ENCODE measurements at regions not wholly inside any gene's neighbourhood (a gene's known extent, or its start where the extent isn't known, plus 50 kb on each side); places are given as distances from the start of the nearest gene placed in this dataset.

- Histone ChIP-seq H3K18ac (ENCODE audit: low read length) (no peak overlapping the region), H4K8ac (ENCODE audit: low read depth, low read length) (no peak overlapping the region), H3K4ac (ENCODE audit: low read length) (no peak overlapping the region), H3K36me3 (replicated peaks in 1 of 2; ENCODE audit: control insufficient read depth in 2 of 2, insufficient read depth in 2 of 2, low read length in 2 of 2) (no peaks in the 10 kb centered on the region), H2BK15ac (ENCODE audit: low read length) (no peak overlapping the region), H2BK12ac (ENCODE audit: low read length) (no peak overlapping the region), H3K27ac (replicated peaks; ENCODE audit: low read length) (peak overlapping the region; percentile 36), H2AFZ (ENCODE audit: low read length) (no peak overlapping the region), H3K27me3 (ENCODE audit: control insufficient read depth in 3 of 3, insufficient read depth in 3 of 3, low read depth in 1 of 3, low read length in 3 of 3) (no peaks in the 10 kb centered on the region), H4K91ac (ENCODE audit: low read depth, low read length, poor library complexity) (no peak overlapping the region), H3K79me1 (ENCODE audit: low read depth, low read length) (no peaks in the 10 kb centered on the region), H2BK5ac (ENCODE audit: low read length) (no peak overlapping the region), H3K23ac (ENCODE audit: low read depth, low read length, poor library complexity) (no peak overlapping the region), H3K4me2 (ENCODE audit: insufficient read depth, low read length, poor library complexity, severe bottlenecking) (no peak overlapping the region), H3K9me3 (replicated peaks in 1 of 2; ENCODE audit: control insufficient read depth in 2 of 2, insufficient read depth in 1 of 2, low read depth in 1 of 2, low read length in 2 of 2) (no peaks in the 10 kb centered on the region), H2AK5ac (ENCODE audit: low read depth, low read length) (no peak overlapping the region), H3K14ac (ENCODE audit: low read length) (no peak overlapping the region), H3K4me3 (ENCODE audit: low read length in 2 of 2) (no peak overlapping the region), H2BK120ac (ENCODE audit: low read depth, low read length) (no peak overlapping the region), H3K9ac (ENCODE audit: low read depth, low read length, poor library complexity) (no peak overlapping the region), H3K4me1 (ENCODE audit: control insufficient read depth in 2 of 2, insufficient read depth in 1 of 2, low read depth in 1 of 2, low read length in 2 of 2) (no peaks in the 10 kb centered on the region)
- WGBS, 2 donors (ENCODE audit: extremely low coverage in 2 of 2, insufficient read length in 2 of 2, insufficient replicate concordance in 1 of 2) = no CpG with 5 or more reads among the region's 5 CpGs
- DNase-seq (ENCODE audit: low spot score) = no peak
Measured at GRCh38 chrX:114071412-114071811, 512.5 kb upstream of the HTR2C start.

- H3K79me1 ChIP-seq (ENCODE audit: low read depth, low read length) = no peaks in the 10 kb centered on the region
- H2AFZ ChIP-seq (ENCODE audit: low read length) = no peak overlapping the region
- H3K4me1 ChIP-seq (ENCODE audit: control insufficient read depth in 2 of 2, insufficient read depth in 1 of 2, low read depth in 1 of 2, low read length in 2 of 2) = no peaks in the 10 kb centered on the region
- H3K14ac ChIP-seq (ENCODE audit: low read length) = no peak overlapping the region
- no peak overlapping the region for H3K9ac ChIP-seq (ENCODE audit: low read depth, low read length, poor library complexity)
- DNase-seq (ENCODE audit: low spot score) = no peak
- no peak overlapping the region for H3K4ac ChIP-seq (ENCODE audit: low read length)
- H4K8ac ChIP-seq (ENCODE audit: low read depth, low read length) = no peak overlapping the region
- no peak overlapping the region for H3K4me2 ChIP-seq (ENCODE audit: insufficient read depth, low read length, poor library complexity, severe bottlenecking)
- no peak overlapping the region for H3K27ac ChIP-seq (replicated peaks; ENCODE audit: low read length)
- no peak overlapping the region for H3K18ac ChIP-seq (ENCODE audit: low read length)
- no peak overlapping the region for H2AK5ac ChIP-seq (ENCODE audit: low read depth, low read length)
- no peaks in the 10 kb centered on the region for H3K36me3 ChIP-seq (replicated peaks in 1 of 2; ENCODE audit: control insufficient read depth in 2 of 2, insufficient read depth in 2 of 2, low read length in 2 of 2)
- no peak overlapping the region for H3K4me3 ChIP-seq (ENCODE audit: low read length in 2 of 2)
- H4K91ac ChIP-seq (ENCODE audit: low read depth, low read length, poor library complexity) = no peak overlapping the region
- no peak overlapping the region for H2BK15ac ChIP-seq (ENCODE audit: low read length)
- H3K9me3 ChIP-seq (replicated peaks in 1 of 2; ENCODE audit: control insufficient read depth in 2 of 2, insufficient read depth in 1 of 2, low read depth in 1 of 2, low read length in 2 of 2) = no peaks in the 10 kb centered on the region
- H3K27me3 ChIP-seq (ENCODE audit: control insufficient read depth in 3 of 3, insufficient read depth in 3 of 3, low read depth in 1 of 3, low read length in 3 of 3) = no peaks in the 10 kb centered on the region
- H2BK120ac ChIP-seq (ENCODE audit: low read depth, low read length) = no peak overlapping the region
- no peak overlapping the region for H2BK5ac ChIP-seq (ENCODE audit: low read length)
- no peak overlapping the region for H3K23ac ChIP-seq (ENCODE audit: low read depth, low read length, poor library complexity)
- no CpG with 5 or more reads among the region's 4 CpGs for WGBS, 2 donors (ENCODE audit: extremely low coverage in 2 of 2, insufficient read length in 2 of 2, insufficient replicate concordance in 1 of 2)
- no peak overlapping the region for H2BK12ac ChIP-seq (ENCODE audit: low read length)
Measured at GRCh38 chrX:114065577-114066223, 518.2 kb upstream of the HTR2C start.

GRCh38 chrX:114061226-114061625 lies 522.7 kb upstream of the HTR2C start:
- no peak overlapping the region for H3K4me2 ChIP-seq (ENCODE audit: insufficient read depth, low read length, poor library complexity, severe bottlenecking)
- no peaks in the 10 kb centered on the region for H3K4me1 ChIP-seq (ENCODE audit: control insufficient read depth in 2 of 2, insufficient read depth in 1 of 2, low read depth in 1 of 2, low read length in 2 of 2)
- H2AK5ac ChIP-seq (ENCODE audit: low read depth, low read length) = no peak overlapping the region
- no peak overlapping the region for H2AFZ ChIP-seq (ENCODE audit: low read length)
- no peak overlapping the region for H3K4ac ChIP-seq (ENCODE audit: low read length)
- H3K14ac ChIP-seq (ENCODE audit: low read length) = no peak overlapping the region
- no peak overlapping the region for H3K4me3 ChIP-seq (ENCODE audit: low read length in 2 of 2)
- H2BK120ac ChIP-seq (ENCODE audit: low read depth, low read length) = no peak overlapping the region
- H3K27ac ChIP-seq (replicated peaks; ENCODE audit: low read length) = no peak overlapping the region
- H2BK5ac ChIP-seq (ENCODE audit: low read length) = no peak overlapping the region
- H3K23ac ChIP-seq (ENCODE audit: low read depth, low read length, poor library complexity) = no peak overlapping the region
- no peak for DNase-seq (ENCODE audit: low spot score)
- H3K79me1 ChIP-seq (ENCODE audit: low read depth, low read length) = no peaks in the 10 kb centered on the region
- H3K9ac ChIP-seq (ENCODE audit: low read depth, low read length, poor library complexity) = no peak overlapping the region
- H2BK12ac ChIP-seq (ENCODE audit: low read length) = no peak overlapping the region
- no peak overlapping the region for H2BK15ac ChIP-seq (ENCODE audit: low read length)
- H3K18ac ChIP-seq (ENCODE audit: low read length) = no peak overlapping the region
- H4K8ac ChIP-seq (ENCODE audit: low read depth, low read length) = no peak overlapping the region
- H3K36me3 ChIP-seq (replicated peaks in 1 of 2; ENCODE audit: control insufficient read depth in 2 of 2, insufficient read depth in 2 of 2, low read length in 2 of 2) = no peaks in the 10 kb centered on the region
- H4K91ac ChIP-seq (ENCODE audit: low read depth, low read length, poor library complexity) = no peak overlapping the region
- H3K27me3 ChIP-seq (ENCODE audit: control insufficient read depth in 3 of 3, insufficient read depth in 3 of 3, low read depth in 1 of 3, low read length in 3 of 3) = no peaks in the 10 kb centered on the region
- H3K9me3 ChIP-seq (replicated peaks in 1 of 2; ENCODE audit: control insufficient read depth in 2 of 2, insufficient read depth in 1 of 2, low read depth in 1 of 2, low read length in 2 of 2) = no peaks in the 10 kb centered on the region

GRCh38 chrX:114058988-114059418 lies 524.9 kb upstream of the HTR2C start:
- H3K4me3 ChIP-seq (ENCODE audit: low read length in 2 of 2) = no peak overlapping the region
- H3K79me1 ChIP-seq (ENCODE audit: low read depth, low read length) = no peaks in the 10 kb centered on the region
- no peak overlapping the region for H2AFZ ChIP-seq (ENCODE audit: low read length)
- no CpG with 5 or more reads among the region's 15 CpGs for WGBS, 2 donors (ENCODE audit: extremely low coverage in 2 of 2, insufficient read length in 2 of 2, insufficient replicate concordance in 1 of 2)
- no peak overlapping the region for H3K4ac ChIP-seq (ENCODE audit: low read length)
- no peak overlapping the region for H3K27ac ChIP-seq (replicated peaks; ENCODE audit: low read length)
- H2BK120ac ChIP-seq (ENCODE audit: low read depth, low read length) = no peak overlapping the region
- H4K91ac ChIP-seq (ENCODE audit: low read depth, low read length, poor library complexity) = no peak overlapping the region
- H2BK15ac ChIP-seq (ENCODE audit: low read length) = no peak overlapping the region
- H3K9ac ChIP-seq (ENCODE audit: low read depth, low read length, poor library complexity) = no peak overlapping the region
- no peaks in the 10 kb centered on the region for H3K36me3 ChIP-seq (replicated peaks in 1 of 2; ENCODE audit: control insufficient read depth in 2 of 2, insufficient read depth in 2 of 2, low read length in 2 of 2)
- no peak overlapping the region for H2AK5ac ChIP-seq (ENCODE audit: low read depth, low read length)
- no peak overlapping the region for H4K8ac ChIP-seq (ENCODE audit: low read depth, low read length)
- no peak overlapping the region for H3K4me2 ChIP-seq (ENCODE audit: insufficient read depth, low read length, poor library complexity, severe bottlenecking)
- H3K9me3 ChIP-seq (replicated peaks in 1 of 2; ENCODE audit: control insufficient read depth in 2 of 2, insufficient read depth in 1 of 2, low read depth in 1 of 2, low read length in 2 of 2) = no peaks in the 10 kb centered on the region
- no peak for DNase-seq (ENCODE audit: low spot score)
- no peaks in the 10 kb centered on the region for H3K27me3 ChIP-seq (ENCODE audit: control insufficient read depth in 3 of 3, insufficient read depth in 3 of 3, low read depth in 1 of 3, low read length in 3 of 3)
- H2BK5ac ChIP-seq (ENCODE audit: low read length) = no peak overlapping the region
- no peak overlapping the region for H3K14ac ChIP-seq (ENCODE audit: low read length)
- H3K18ac ChIP-seq (ENCODE audit: low read length) = no peak overlapping the region
- no peak overlapping the region for H2BK12ac ChIP-seq (ENCODE audit: low read length)
- no peaks in the 10 kb centered on the region for H3K4me1 ChIP-seq (ENCODE audit: control insufficient read depth in 2 of 2, insufficient read depth in 1 of 2, low read depth in 1 of 2, low read length in 2 of 2)
- no peak overlapping the region for H3K23ac ChIP-seq (ENCODE audit: low read depth, low read length, poor library complexity)

Data from neuronal stem cell (in vitro differentiated cells).